ENCODE measurements at regions not wholly inside any gene's neighbourhood (a gene's known extent, or its start where the extent isn't known, plus 50 kb on each side); places are given as distances from the start of the nearest gene placed in this dataset.

- no peak for DNase-seq
Measured at GRCh38 chr6:48057601-48058000, 53.4 kb downstream of the PTCHD4 start.

- no peak for DNase-seq
Measured at GRCh38 chr6:48048451-48049146, 62.4 kb downstream of the PTCHD4 start.

GRCh38 chr6:48041894-48042293 lies 69.1 kb downstream of the PTCHD4 start:
- DNase-seq: no peak

- DNase-seq: no peak
Measured at GRCh38 chr6:48037946-48038345, 73.1 kb downstream of the PTCHD4 start.

- DNase-seq: no peak
Measured at GRCh38 chr6:48036316-48036715, 74.7 kb downstream of the PTCHD4 start.

GRCh38 chr6:48032151-48032550 lies 78.8 kb downstream of the PTCHD4 start:
- DNase-seq: no peak

GRCh38 chr6:48031711-48032110 lies 79.3 kb downstream of the PTCHD4 start:
- DNase-seq: no peak

- peak in 1 of 5 donors; percentile 37 for DNase-seq
Measured at GRCh38 chr6:48027704-48028435, 83.1 kb downstream of the PTCHD4 start.

- DNase-seq: no peak
Measured at GRCh38 chr6:48024956-48025355, 86.0 kb downstream of the PTCHD4 start.

GRCh38 chr6:48021904-48022303 lies 89.1 kb downstream of the PTCHD4 start:
- DNase-seq: no peak

GRCh38 chr6:48016020-48016755 lies 94.8 kb downstream of the PTCHD4 start:
- no peak for DNase-seq

- no peak for DNase-seq
Measured at GRCh38 chr6:47992809-47993208, 118.2 kb downstream of the PTCHD4 start.

- DNase-seq: no peak
Measured at GRCh38 chr6:47983491-47983890, 127.5 kb downstream of the PTCHD4 start.

- DNase-seq: no peak
Measured at GRCh38 chr6:47977314-47977713, 133.7 kb downstream of the PTCHD4 start.

- DNase-seq: no peak
Measured at GRCh38 chr6:47974106-47974505, 136.9 kb downstream of the PTCHD4 start.

- DNase-seq: no peak
Measured at GRCh38 chr6:47970826-47971225, 140.2 kb downstream of the PTCHD4 start.

GRCh38 chr6:47967843-47968242 lies 143.2 kb downstream of the PTCHD4 start:
- no peak for DNase-seq

- DNase-seq: no peak
Measured at GRCh38 chr6:47964969-47965368, 146.0 kb downstream of the PTCHD4 start.

- DNase-seq: no peak
Measured at GRCh38 chr6:47952640-47953039, 158.4 kb downstream of the PTCHD4 start.

- DNase-seq: no peak
Measured at GRCh38 chr6:47944846-47945245, 163.0 kb downstream of the OPN5 start.

GRCh38 chr6:47938405-47938804 lies 156.6 kb downstream of the OPN5 start:
- no peak for DNase-seq

GRCh38 chr6:47936820-47937219 lies 155.0 kb downstream of the OPN5 start:
- DNase-seq: no peak

GRCh38 chr6:47934023-47934422 lies 152.2 kb downstream of the OPN5 start:
- DNase-seq: no peak

- DNase-seq: no peak
Measured at GRCh38 chr6:47932575-47932974, 150.7 kb downstream of the OPN5 start.

Data from T-helper 1 cell (primary cell).